ENCODE measurements at regions not wholly inside any gene's neighbourhood (a gene's known extent, or its start where the extent isn't known, plus 50 kb on each side); places are given as distances from the start of the nearest gene placed in this dataset.
"Not testable (repeated sequence)": the region's sequence is repeated elsewhere in the genome, so short reads cannot be mapped to it uniquely, and the experiment has no call there.

DNA sequence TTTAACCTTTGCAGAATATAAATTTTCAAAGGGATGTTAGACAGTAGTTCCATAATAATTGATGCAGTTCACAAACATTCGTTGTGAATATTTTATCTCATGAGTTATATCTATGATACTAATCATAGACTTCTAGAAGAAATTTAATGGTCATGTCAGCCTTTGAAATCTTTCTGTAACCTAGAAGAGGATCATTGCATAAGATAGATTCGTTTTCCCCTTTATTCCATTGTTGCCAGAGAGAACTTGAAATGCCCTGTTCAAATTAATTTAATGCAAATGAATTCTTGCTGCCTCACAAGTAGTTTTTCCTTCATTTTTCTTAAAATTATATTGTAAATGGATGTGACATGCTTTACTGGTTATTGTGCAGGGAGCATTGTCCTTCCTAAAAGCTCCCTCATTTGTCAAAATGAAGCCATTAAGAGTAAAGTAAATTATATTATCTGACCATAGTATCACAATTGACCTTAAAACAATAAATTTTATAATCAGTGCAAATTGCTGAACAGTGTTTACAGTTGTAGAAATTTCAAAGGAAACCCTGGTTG is 128.5 kb upstream of the ZNF717 start:
- Histone ChIP-seq H3K27me3 (no peaks in the 10 kb centered on the region), H3K9ac (no peak overlapping the region), H3K4me3 (no peak overlapping the region), H3K4me1 (no peaks in the 10 kb centered on the region), H3K9me3 (replicated peaks in 1 of 11) (no peaks in the 10 kb centered on the region; a peak in 1 of 22 replicates), H3K27ac (no peak overlapping the region), H3K4me2 (no peak overlapping the region), H3K36me3 (no peaks in the 10 kb centered on the region), H4K20me1 (no peaks in the 10 kb centered on the region)
- no peak for TF ChIP-seq Cebpa-rat (IDR thresholded peaks at IDR 0.05)

DNA sequence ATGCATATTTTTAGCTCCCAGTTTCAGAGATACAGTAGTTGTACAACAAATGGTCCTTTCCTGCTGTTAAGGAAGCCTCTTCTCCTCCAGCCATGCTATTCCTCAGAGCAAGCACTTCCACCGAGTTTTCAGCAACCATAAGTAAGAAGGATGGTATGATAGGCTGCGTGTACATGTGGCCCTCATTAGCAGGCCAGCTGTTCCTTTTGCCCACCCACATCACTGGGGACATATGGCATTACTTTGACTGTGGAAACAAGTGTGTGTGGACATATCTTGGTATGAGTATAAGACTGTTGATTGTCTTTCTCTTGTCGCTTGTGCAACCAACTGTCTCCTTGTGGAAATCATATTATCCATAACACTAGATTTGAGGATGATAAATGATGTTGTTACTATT is 129.4 kb upstream of the ZNF717 start:
- H3K27me3 ChIP-seq; H3K27ac ChIP-seq; H4K20me1 ChIP-seq; H3K4me3 ChIP-seq; H3K4me1 ChIP-seq; H3K4me2 ChIP-seq; H3K9me3 ChIP-seq (replicated peaks in 1 of 11); H3K9ac ChIP-seq; H3K36me3 ChIP-seq: not testable (repeated sequence)

DNA sequence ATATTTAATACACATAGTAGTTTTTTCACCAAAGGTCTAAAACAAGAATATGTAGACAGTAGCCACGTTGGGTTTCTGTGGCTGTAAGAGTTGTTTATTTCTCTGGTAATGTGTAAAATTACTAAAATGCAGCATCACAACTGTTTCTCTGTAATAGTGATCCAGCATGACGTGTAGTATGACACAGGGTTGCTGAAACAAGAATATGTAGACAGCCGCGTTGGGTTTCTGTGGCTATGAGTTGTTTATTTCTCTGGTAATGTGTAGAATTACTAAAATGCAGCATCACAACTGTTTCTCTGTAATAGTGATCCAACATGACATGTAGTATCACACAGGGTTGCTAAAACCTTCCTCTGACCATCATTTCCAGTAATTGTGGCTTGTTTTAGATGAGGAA is 153.6 kb upstream of the ZNF717 start:
- no peaks in the 10 kb centered on the region for H3K9me3 ChIP-seq (replicated peaks in 1 of 11)
- no peak overlapping the region for H3K4me3 ChIP-seq
- no peak overlapping the region for H3K27ac ChIP-seq
- no peaks in the 10 kb centered on the region for H4K20me1 ChIP-seq
- no peaks in the 10 kb centered on the region for H3K4me1 ChIP-seq
- no peak overlapping the region for H3K9ac ChIP-seq
- TF ChIP-seq Cebpa-rat (IDR thresholded peaks at IDR 0.05): no peak
- H3K27me3 ChIP-seq: no peaks in the 10 kb centered on the region
- H3K4me2 ChIP-seq: no peak overlapping the region
- H3K36me3 ChIP-seq: no peaks in the 10 kb centered on the region

DNA sequence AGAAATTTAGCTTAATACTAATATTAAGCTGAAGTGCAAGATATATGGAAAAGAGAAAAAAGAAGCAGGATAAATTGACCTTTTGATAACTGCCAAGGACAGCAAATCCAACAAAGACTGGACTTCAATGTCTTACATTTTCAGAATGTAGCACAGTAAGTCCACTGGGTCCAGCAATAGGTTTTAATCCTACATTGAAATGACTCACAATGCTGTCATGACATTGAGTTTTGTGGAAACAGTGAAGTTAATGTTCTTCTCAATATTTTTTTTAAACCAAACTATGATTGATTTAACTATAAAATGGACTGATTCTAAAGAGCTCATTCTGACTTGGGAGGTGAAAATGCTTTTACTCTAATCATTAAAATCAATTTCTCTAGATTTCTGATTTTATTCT is 166.6 kb upstream of the ZNF717 start:
- no peak for TF ChIP-seq Cebpa-rat (IDR thresholded peaks at IDR 0.05)
- H3K4me3 ChIP-seq: no peak overlapping the region
- no peaks in the 10 kb centered on the region for H4K20me1 ChIP-seq
- H3K4me1 ChIP-seq: no peaks in the 10 kb centered on the region
- H3K4me2 ChIP-seq: no peak overlapping the region
- H3K9ac ChIP-seq: no peak overlapping the region
- H3K27me3 ChIP-seq: no peaks in the 10 kb centered on the region
- H3K9me3 ChIP-seq (replicated peaks in 1 of 11): no peaks in the 10 kb centered on the region; a peak in 1 of 22 replicates
- H3K27ac ChIP-seq: no peak overlapping the region
- no peaks in the 10 kb centered on the region for H3K36me3 ChIP-seq

DNA sequence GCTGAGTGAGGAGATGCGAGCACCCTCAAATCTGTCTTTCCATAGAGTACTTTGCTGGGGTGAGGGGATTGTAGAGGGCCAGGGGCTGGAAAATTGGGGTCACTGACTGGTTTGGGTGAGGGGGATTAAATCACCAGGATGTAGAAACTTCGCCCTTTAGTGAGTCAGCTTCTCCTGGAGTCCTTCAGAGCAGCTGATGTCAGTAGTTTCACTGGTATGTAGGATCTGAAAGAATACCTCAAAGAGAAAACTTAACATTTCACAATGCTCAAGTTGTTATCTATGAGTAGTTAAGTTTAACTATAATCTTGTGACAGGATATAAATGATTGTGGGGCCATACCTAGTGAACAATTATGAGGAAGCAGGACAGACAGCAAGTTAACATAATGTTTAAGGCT is 174.7 kb upstream of the ZNF717 start:
- H3K36me3 ChIP-seq; H4K20me1 ChIP-seq; H3K4me3 ChIP-seq; H3K4me1 ChIP-seq; H3K9ac ChIP-seq; H3K27me3 ChIP-seq; H3K4me2 ChIP-seq; H3K9me3 ChIP-seq (replicated peaks in 1 of 11); H3K27ac ChIP-seq: not testable (repeated sequence)

DNA sequence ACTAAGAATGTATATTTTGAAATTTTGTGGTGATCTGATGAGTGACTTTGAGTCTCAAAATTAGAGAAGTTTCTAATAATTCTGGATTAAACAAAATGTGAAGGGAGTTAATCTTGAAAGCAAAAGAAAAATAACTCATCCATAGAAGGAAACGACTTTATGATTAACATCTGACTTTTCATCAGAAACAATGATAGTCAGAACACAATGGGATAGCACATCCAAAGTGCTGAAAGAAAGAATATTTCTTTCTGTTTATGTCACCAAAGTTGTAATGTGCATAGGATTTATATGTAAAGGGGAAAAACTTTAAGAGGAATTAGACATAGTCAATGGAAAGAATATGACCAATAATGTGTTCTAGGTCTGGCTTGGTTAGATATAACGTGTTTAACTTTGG is 176.7 kb upstream of the ZNF717 start:
- H3K27ac ChIP-seq; H3K9ac ChIP-seq; H3K4me2 ChIP-seq; H3K4me3 ChIP-seq; H3K27me3 ChIP-seq; H3K4me1 ChIP-seq; H4K20me1 ChIP-seq; H3K9me3 ChIP-seq (replicated peaks in 1 of 11); H3K36me3 ChIP-seq: not testable (repeated sequence)

DNA sequence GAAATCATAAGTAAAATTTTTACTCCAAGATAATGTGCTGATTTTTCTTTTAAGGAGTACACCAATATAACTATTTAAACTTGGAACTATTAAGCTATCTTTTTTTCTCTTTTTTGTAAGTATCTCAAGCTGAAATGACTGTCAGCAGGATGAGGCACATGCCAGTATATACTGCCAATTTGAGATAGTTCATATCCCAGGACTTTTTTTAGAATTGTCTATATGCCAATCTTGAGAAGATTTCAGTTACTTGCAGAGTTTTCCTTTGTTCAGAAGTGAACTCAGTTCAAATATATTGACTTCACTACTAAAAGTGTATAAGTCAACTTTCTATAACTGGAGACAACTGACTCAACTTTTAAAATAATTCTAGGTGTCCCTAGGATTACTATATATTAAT is 181.7 kb upstream of the ZNF717 start:
- no peak overlapping the region for H3K27ac ChIP-seq

DNA sequence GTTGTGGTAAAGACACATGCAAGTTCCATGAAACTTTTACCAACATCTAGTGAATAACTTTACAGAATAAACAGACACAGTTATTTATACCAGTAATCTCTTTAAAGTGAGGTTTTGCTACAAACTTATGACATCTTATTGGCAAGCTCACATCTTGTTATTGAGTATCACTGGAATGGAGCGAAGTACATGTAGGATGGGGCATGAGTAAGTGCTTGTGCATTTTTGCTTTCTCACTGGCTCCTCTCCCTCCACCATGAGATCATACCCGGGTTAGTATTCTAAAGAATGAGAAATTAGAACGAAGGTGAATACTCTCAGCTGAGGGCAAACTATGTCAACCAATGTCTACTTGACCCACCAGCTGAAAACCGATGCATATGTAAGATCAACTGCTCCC is 193.3 kb upstream of the ZNF717 start:
- H3K4me3 ChIP-seq: no peak overlapping the region
- no peak overlapping the region for H3K4me2 ChIP-seq
- no peaks in the 10 kb centered on the region for H3K4me1 ChIP-seq
- H3K36me3 ChIP-seq: no peaks in the 10 kb centered on the region
- no peaks in the 10 kb centered on the region for H3K27me3 ChIP-seq
- no peaks in the 10 kb centered on the region for H4K20me1 ChIP-seq
- peaks cover 0 to 4% (median 0%) of the 10 kb centered on the region in 11 experiments; a peak in 1 of 22 replicates for H3K9me3 ChIP-seq (replicated peaks in 1 of 11)
- TF ChIP-seq Cebpa-rat (IDR thresholded peaks at IDR 0.05): no peak
- H3K27ac ChIP-seq: no peak overlapping the region
- no peak overlapping the region for H3K9ac ChIP-seq

More for the DNA sequence above, 181.7 kb upstream of the ZNF717 start:
- no peak for TF ChIP-seq Cebpa-rat (IDR thresholded peaks at IDR 0.05)
- H3K4me2 ChIP-seq: no peak overlapping the region
- H4K20me1 ChIP-seq: no peaks in the 10 kb centered on the region
- H3K9ac ChIP-seq: no peak overlapping the region
- no peak overlapping the region for H3K4me3 ChIP-seq
- peaks cover 0 to 7% (median 3%) of the 10 kb centered on the region in 11 experiments; a peak in 3 of 22 replicates for H3K9me3 ChIP-seq (replicated peaks in 1 of 11)
- H3K36me3 ChIP-seq: no peaks in the 10 kb centered on the region
- H3K4me1 ChIP-seq: no peaks in the 10 kb centered on the region
- H3K27me3 ChIP-seq: no peaks in the 10 kb centered on the region

DNA sequence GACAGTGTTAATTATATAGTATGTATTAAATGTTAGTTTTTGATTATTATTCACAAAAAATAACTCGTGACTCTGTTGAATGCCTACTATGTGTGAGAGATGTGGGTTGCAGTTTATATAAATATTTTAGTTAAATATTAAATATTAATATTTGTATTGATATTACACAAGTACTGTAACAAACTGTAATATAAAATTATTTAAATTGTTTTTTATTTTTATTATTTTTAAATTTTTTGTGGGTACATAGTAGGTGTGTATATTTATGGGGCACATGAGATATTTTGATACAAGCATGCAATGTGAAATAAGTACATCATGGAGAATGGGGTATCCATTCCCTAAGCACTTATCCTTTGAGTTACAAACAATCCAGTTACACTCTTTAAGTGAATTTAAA is 196.1 kb upstream of the ZNF717 start:
- Histone ChIP-seq H3K27me3 (no peaks in the 10 kb centered on the region), H3K4me2 (no peak overlapping the region), H4K20me1 (no peaks in the 10 kb centered on the region), H3K4me3 (no peak overlapping the region), H3K27ac (no peak overlapping the region), H3K9ac (no peak overlapping the region), H3K9me3 (replicated peaks in 1 of 11) (peaks cover 0 to 4% (median 0%) of the 10 kb centered on the region in 11 experiments; a peak in 1 of 22 replicates), H3K36me3 (no peaks in the 10 kb centered on the region), H3K4me1 (no peaks in the 10 kb centered on the region)
- TF ChIP-seq Cebpa-rat (IDR thresholded peaks at IDR 0.05): no peak

DNA sequence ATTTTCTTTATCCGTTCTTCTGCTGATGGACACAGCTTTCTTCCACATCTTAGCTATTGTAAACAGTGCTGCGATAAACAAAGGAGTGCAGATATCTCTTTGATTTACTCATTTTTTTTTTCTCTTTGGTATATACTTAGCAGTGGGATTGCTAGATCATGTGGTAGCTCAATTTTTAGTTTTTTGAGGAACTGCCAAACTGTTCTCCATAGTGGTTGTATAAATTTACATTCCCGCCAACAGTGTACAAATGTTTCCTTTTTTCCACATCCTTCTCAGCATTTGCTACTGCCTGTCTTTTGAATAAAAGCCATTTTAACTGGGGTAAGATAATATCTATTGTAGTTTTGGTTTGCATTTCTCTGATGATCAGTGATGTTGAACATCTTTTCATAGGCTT is 196.8 kb upstream of the ZNF717 start:
- Histone ChIP-seq H3K27ac (no peak overlapping the region), H3K4me2 (no peak overlapping the region), H3K9me3 (replicated peaks in 1 of 11) (peaks cover 0 to 4% (median 0%) of the 10 kb centered on the region in 11 experiments; a peak in 1 of 22 replicates), H3K27me3 (no peaks in the 10 kb centered on the region), H3K4me1 (no peaks in the 10 kb centered on the region), H3K36me3 (no peaks in the 10 kb centered on the region), H4K20me1 (no peaks in the 10 kb centered on the region), H3K4me3 (no peak overlapping the region), H3K9ac (no peak overlapping the region)
- no peak for TF ChIP-seq Cebpa-rat (IDR thresholded peaks at IDR 0.05)

DNA sequence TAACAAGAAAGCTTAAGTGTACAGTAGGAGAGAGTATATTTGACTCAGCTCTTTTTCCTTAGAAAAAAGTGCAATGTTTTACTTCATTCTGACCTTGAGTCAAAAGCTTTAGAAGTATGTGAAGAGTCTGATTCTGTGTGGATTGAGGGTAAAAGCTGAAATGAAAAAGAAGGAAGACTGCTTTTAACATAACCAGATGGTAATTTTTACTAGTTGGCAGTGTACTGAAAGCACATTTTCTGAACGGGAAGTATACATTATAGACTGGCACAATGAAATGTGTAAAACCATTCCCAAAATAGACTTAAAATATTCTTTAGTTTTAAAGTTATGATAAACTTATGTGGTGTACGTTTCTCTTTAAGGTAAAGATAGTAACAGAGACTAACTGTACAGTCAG is 197.8 kb upstream of the ZNF717 start:
- Histone ChIP-seq H3K27ac (no peak overlapping the region), H3K27me3 (no peaks in the 10 kb centered on the region), H3K9ac (no peak overlapping the region), H3K9me3 (replicated peaks in 1 of 11) (peaks cover 0 to 4% (median 0%) of the 10 kb centered on the region in 11 experiments; a peak in 1 of 22 replicates), H3K4me1 (no peaks in the 10 kb centered on the region), H3K4me3 (no peak overlapping the region), H4K20me1 (no peaks in the 10 kb centered on the region), H3K36me3 (no peaks in the 10 kb centered on the region), H3K4me2 (no peak overlapping the region)
- TF ChIP-seq Cebpa-rat (IDR thresholded peaks at IDR 0.05): no peak

Measured in BLaER1 treated with 17β-estradiol and CSF1 and Interleukin-3, amounts not matched to agents 10 nM and 100 nM (cell line).